Muscle layer of duodenum (tissue), 2 donors: ENCODE measurements at regions not wholly inside any gene's neighbourhood (a gene's known extent, or its start where the extent isn't known, plus 50 kb on each side); places are given as distances from the start of the nearest gene placed in this dataset.

ENCODE experiments used
- H3K27ac ChIP-seq: one replicate; pipeline ENCODE4 v1.7.0; 2013; ENCODE audit warnings: mild to moderate bottlenecking, low read length
- H3K27me3 ChIP-seq: one replicate; pipeline ENCODE4 v1.7.0; 2013; ENCODE audit warnings: low read depth, mild to moderate bottlenecking, control low read depth, low read length
- H3K36me3 ChIP-seq, 2 donors: one replicate each; pipeline ENCODE4 v1.7.0; 2013; ENCODE audit warnings: low read length in 2 of 2, control low read depth in 1 of 2, mild to moderate bottlenecking in 1 of 2; ENCODE audit not compliant: insufficient read depth in 2 of 2, control insufficient read depth in 1 of 2
- H3K4me1 ChIP-seq, 2 donors: one replicate each; pipeline ENCODE4 v1.7.0; 2013; ENCODE audit warnings: low read length in 2 of 2, mild to moderate bottlenecking in 2 of 2, control low read depth in 1 of 2, moderate library complexity in 1 of 2; ENCODE audit not compliant: insufficient read depth in 2 of 2, control insufficient read depth in 1 of 2
- H3K4me3 ChIP-seq, 2 donors: one replicate each; pipeline ENCODE4 v1.7.0; 2013; ENCODE audit warnings: low read length in 2 of 2, low read depth in 1 of 2, mild to moderate bottlenecking in 1 of 2
- H3K9me3 ChIP-seq, 2 donors: one replicate each; pipeline ENCODE4 v1.7.0; 2013; ENCODE audit warnings: low read length in 2 of 2, control low read depth in 1 of 2, mild to moderate bottlenecking in 1 of 2; ENCODE audit not compliant: control insufficient read depth in 1 of 2
- donor health status: healthy.

DNA sequence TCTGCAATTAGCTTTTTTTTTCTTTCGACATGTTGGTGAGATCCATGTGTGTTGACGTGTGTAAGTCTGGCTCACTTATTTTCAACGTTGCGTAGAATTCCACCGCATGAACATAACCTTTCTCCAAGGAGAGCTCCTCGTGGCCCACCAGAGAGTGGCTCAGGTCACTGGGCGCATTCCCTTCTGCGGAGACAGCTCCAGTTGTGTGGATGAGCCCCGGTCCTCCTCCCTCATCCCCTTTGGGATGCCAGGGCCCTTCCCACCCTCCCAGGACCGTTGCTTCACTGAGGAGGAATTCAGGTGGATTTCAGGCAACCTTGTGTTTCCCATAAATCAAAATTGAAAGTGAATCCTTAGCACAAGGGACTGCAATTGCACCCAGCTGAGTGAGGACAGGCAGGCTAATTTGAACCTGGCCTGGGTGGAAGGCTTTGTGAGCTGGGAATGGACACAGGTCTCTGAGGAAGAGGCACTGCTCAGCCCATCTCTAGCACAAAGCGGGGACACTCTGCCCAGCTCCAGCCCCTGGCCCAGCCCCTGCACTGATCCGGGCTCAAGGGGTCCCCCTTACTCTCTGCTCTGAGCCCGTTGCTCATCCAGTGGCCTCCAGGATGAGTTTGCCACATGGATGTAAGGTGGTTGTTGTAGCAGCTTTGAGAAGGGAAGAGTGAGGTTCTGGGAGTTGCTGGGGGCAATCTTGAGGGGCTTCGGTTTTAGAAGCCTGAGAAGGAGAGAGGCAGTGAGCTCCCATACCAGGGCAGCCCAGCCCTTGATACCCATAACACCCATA is 57.8 kb upstream of the HAAO start:
- Histone ChIP-seq H3K4me3 (no peak overlapping the region), H3K27ac (no peak overlapping the region), H3K36me3 (no peaks in the 10 kb centered on the region), H3K9me3 (no peaks in the 10 kb centered on the region), H3K27me3 (no peaks in the 10 kb centered on the region), H3K4me1 (peaks cover 8 to 28% of the 10 kb centered on the region in 2 donors)

DNA sequence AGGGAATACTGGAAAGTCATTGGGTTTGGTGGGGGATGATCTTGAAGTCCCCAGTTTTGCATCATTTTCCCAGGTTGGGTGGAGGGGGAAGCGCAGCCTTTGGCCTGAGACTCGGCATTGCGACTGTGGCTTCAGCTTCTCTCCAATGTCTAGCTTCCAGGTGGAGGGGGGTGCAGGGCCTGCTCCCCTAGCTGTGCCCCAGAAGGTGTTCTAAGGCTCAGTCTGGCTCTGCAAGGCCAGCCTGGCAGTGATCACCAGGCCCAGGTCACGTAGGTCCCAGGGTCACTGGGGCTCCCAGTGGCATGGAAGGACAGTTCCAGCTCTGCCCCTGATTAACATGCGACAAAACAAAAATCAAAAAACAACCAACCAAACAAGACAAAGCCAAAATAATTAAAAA is 56.9 kb upstream of the HAAO start:
- peaks cover 13 to 31% of the 10 kb centered on the region in 2 donors for H3K4me1 ChIP-seq
- no peaks in the 10 kb centered on the region for H3K9me3 ChIP-seq
- no peaks in the 10 kb centered on the region for H3K27me3 ChIP-seq
- no peak overlapping the region for H3K4me3 ChIP-seq
- H3K27ac ChIP-seq, result no peak overlapping the region
- no peaks in the 10 kb centered on the region for H3K36me3 ChIP-seq

DNA sequence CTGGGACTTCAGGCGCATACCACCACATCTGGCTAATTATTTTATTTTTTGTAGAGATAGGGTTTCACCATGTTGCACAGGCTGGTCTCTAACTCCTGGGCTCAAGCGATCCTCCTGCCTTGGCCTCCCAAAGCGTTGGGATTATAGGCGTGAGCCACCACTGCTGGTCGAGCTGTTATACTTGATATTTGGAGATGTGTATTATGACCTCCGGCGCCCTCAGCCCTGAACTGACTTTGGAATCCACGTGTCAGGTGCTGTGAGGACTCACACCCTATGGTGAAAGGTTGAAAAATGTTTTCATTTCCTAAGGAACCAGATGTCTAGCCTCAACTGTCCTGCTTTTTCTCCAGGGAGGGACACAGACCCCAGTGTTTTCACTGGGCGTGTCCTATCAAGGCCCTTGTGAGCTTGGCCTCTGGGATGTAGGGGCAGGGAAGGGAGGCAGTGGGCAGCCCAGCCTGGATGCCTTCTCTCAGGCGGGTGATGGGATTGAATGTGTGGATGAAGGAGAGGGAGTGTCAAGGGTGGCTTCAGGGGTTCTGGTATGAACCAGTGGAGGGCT is 56.4 kb upstream of the HAAO start:
- H3K4me3 ChIP-seq, result no peak overlapping the region
- no peaks in the 10 kb centered on the region for H3K36me3 ChIP-seq
- H3K27ac ChIP-seq, result no peak overlapping the region
- H3K9me3 ChIP-seq, result no peaks in the 10 kb centered on the region
- H3K4me1 ChIP-seq, result peaks cover 13 to 26% of the 10 kb centered on the region in 2 donors
- no peaks in the 10 kb centered on the region for H3K27me3 ChIP-seq

DNA sequence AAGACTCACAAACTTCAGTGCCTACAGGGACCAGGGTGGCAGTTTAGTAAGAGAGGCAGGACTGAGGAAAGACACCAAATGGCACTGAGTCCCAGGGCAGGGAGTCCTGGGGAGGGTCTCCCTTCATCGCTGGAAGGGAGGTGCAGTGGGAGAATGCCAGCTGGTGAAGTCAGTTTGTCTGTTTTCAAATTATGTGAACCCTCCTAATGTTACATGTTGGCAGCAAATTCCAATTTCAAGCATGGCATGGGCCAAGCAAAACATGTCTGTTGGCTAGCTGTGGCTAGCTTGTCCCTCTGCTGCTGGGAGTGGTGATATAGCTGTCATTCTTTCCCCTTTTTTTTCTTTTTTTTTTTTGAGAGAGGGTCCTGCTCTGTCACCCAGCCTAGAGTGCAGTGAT is 55.9 kb upstream of the HAAO start:
- Histone ChIP-seq H3K9me3 (no peaks in the 10 kb centered on the region), H3K36me3 (no peaks in the 10 kb centered on the region), H3K4me1 (peaks cover 13 to 21% of the 10 kb centered on the region in 2 donors), H3K4me3 (no peak overlapping the region), H3K27ac (no peak overlapping the region), H3K27me3 (no peaks in the 10 kb centered on the region)

DNA sequence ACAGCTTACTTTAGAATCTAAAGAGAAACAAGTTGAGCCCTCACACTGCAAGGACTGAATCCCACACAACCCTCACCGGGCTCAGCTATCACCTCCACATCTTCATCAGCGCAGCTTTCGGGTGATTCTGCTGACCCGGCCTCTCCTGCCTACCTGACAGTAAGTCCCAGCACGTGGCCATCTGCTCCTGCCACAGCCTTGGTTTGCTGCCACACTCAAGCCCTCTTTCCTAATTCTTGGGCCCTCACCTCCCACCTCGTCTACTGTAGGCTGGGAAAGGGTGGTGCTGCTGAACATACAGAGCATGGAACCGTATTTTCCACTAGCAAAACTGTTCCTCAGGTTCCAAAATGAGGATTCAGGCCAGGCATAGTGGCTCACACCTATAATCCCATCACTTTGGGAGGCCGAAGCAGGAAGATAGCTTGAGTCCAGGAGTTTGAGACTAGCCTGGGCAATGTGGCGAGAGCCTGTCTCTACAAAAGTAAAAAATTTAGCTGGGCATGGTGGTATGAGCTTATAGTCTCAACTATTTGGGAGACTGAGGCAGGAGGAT is 55.3 kb upstream of the HAAO start:
- Histone ChIP-seq H3K36me3 (no peaks in the 10 kb centered on the region), H3K27ac (no peak overlapping the region), H3K4me1 (peaks cover 13 to 19% of the 10 kb centered on the region in 2 donors), H3K27me3 (no peaks in the 10 kb centered on the region), H3K9me3 (no peaks in the 10 kb centered on the region), H3K4me3 (no peak overlapping the region)

DNA sequence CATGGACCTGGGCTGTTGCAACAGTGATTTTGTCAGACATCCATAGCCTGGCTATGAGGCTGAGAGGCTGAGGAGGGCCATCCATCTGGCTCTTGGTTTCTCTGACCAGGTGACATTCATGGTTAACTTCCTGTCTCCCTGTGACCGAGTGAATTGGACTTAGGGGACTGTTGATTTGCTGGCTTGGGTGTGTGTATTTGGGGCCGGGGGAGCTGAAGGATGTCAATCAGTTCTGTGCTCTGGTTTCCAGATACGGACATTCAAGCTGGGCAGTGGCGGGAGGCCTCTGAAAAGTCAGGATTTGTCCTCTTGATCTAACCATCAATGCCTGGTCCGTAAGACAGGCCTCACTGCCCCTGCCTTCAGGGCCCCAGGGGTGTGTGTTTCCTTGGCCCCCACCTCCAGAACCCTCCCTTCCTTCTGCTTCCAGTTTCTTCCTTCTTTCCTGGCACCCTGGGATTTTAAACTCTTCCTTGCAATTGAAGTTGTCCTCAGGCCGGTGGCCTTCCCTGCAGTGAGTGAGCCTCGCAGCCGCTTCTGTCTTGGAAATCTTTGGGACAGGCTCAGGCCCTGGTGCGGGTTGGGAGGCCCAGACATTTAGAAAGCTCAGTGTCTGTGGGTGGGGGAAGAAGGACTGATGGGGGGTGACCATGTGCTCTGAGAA is 54.7 kb upstream of the HAAO start:
- Histone ChIP-seq H3K36me3 (no peaks in the 10 kb centered on the region), H3K4me1 (peaks cover 13 to 19% of the 10 kb centered on the region in 2 donors), H3K4me3 (no peak overlapping the region), H3K27ac (no peak overlapping the region), H3K9me3 (no peaks in the 10 kb centered on the region), H3K27me3 (no peaks in the 10 kb centered on the region)

DNA sequence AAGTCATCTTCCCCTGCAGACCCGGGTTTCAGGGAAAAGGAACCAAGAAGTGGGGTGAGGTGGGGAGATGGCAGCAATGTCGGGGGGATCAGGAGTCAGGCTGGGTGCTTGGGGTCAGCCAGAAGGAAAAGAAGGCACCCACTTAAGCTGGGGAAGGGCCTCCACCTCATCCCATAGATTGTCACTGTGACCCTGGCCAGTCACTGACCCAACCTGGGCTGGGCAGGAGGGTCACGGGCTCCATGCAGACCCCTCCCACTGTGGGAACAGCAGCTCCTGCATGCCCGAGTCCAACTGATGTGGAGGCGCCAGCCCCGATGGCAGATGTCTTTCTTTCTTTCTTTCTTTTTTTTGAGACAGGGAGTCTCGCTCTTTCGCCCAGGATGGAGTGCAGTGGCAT is 53.6 kb upstream of the HAAO start:
- H3K27me3 ChIP-seq, result no peaks in the 10 kb centered on the region
- H3K9me3 ChIP-seq, result no peaks in the 10 kb centered on the region
- no peaks in the 10 kb centered on the region for H3K36me3 ChIP-seq
- no peak overlapping the region for H3K4me3 ChIP-seq
- H3K27ac ChIP-seq, result no peak overlapping the region
- peaks cover 13 to 19% of the 10 kb centered on the region in 2 donors for H3K4me1 ChIP-seq

DNA sequence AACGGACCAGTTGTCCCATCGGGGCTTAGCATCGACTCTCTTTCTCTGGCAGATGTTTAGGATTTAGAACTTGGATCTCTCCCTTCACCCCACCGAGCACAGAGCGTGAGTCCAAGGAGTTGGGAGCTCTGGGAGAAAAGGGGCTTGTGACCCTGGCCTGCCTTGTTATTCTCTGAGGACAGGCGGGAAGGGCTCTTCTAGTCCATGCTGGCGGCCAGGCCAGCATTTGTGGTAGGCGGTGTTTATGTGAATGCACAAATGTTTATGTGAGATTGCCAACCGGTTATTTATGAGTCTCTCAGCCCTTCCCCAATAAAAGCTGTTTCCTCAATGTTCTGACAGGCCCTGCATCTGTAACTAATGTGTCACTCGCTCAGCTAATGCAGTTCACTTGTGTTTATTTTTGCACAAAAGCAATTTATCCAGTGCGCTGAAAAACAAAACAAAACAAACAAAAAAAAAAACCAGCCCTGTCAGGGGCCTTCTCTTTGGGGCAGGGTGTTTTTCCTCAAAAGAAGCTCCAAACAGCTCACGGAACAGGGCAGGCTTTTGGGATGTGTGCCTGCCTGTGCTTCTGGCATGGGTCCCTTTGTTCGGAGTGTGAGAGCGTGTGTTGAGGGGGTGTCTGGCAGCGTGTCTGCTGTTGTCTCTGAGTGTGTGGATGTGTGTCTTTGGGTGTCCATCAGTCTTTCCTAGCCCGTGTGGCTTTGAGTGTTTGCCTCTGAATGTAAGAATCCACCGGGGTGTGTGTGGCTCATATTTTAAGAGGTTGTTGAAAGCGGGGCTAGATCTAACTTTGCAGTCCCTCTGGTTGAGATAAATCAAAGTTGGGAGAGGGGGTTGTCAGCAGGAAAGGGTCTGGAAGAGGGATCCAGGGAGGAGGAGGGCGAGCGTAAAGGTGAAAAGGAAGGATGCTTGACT is 52.8 kb upstream of the HAAO start:
- Histone ChIP-seq H3K27ac (peak overlapping the region; percentile 36), H3K27me3 (no peaks in the 10 kb centered on the region), H3K9me3 (no peaks in the 10 kb centered on the region), H3K4me3 (no peak overlapping the region), H3K4me1 (peaks cover 13 to 24% of the 10 kb centered on the region in 2 donors), H3K36me3 (no peaks in the 10 kb centered on the region)

DNA sequence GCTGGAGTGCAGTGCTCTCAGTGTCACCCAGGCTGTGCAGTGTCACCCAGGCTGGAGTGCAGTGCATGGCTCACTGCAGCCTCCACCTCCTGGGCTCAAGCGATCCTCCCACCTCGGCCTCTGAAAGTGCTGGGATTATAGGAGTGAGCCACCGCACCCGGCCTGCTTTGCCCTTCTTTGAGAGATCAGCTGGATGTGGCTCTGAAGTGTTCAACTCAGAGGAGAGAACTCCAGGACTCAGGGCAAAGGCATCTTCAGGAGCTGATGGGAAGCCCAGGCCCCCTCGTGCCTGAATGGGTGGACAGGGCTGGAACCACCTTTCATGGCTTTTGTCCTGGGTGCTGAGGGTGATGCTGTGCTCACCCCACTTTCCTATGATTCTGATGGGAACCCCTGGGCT is 52.0 kb upstream of the HAAO start:
- Histone ChIP-seq H3K27me3 (no peaks in the 10 kb centered on the region), H3K27ac (no peak overlapping the region), H3K9me3 (no peaks in the 10 kb centered on the region), H3K4me3 (no peak overlapping the region), H3K36me3 (no peaks in the 10 kb centered on the region), H3K4me1 (peaks cover 13 to 25% of the 10 kb centered on the region in 2 donors)

DNA sequence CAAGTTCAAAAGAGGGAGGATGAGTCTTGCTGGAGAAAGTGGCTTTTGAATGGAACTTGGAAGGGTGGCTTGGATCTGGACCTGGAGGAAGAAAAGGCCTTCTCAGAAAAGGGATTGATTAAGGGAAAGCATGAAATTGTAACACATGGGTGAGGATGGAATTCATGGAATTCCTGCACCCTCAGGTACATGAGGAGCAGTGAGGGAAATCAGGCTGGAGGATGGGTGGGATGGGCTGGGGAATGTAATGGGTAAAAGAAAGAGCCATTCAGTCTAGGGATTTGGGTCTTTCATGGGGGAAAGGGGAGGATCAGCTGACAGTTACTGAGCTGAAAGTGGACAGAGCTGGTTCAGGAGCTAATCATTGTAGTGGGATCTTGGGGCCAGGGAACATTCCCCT is 51.2 kb upstream of the HAAO start:
- Histone ChIP-seq H3K27ac (no peak overlapping the region), H3K4me1 (peaks cover 13 to 25% of the 10 kb centered on the region in 2 donors), H3K36me3 (no peaks in the 10 kb centered on the region), H3K27me3 (no peaks in the 10 kb centered on the region), H3K4me3 (no peak overlapping the region), H3K9me3 (no peaks in the 10 kb centered on the region)
